H1 (cell line): ENCODE measurements at regions not wholly inside any gene's neighbourhood (a gene's known extent, or its start where the extent isn't known, plus 50 kb on each side); places are given as distances from the start of the nearest gene placed in this dataset.

Experiments
- KDM4A ChIP-seq: IDR thresholded peaks from one replicate; pipeline ENCODE4 v1.7.1; 2012; ENCODE audit warnings: low read depth, mild to moderate bottlenecking, moderate library complexity, low read length, inconsistent platforms; ENCODE audit not compliant: severe bottlenecking
- POU5F1 ChIP-seq: IDR thresholded peaks from 2 replicates; pipeline ENCODE4 v1.6.1; 2011; ENCODE audit warnings: low read depth, mild to moderate bottlenecking, low read length, moderate library complexity
- TF ChIP-seq, protein P1 (sequence below), 3 experiments: IDR thresholded peaks; 1 replicate in 2 of 3; 2 replicates in 1 of 3; pipeline versions ENCODE4 v1.5.1 to v1.6.1; 2011; ENCODE audit warnings: low read length in 3 of 3, mild to moderate bottlenecking in 3 of 3, inconsistent platforms in 2 of 3, low read depth in 1 of 3, moderate library complexity in 1 of 3; ENCODE audit not compliant: insufficient read depth in 1 of 3; ENCODE audit errors: control extremely low read depth in 1 of 3

- TF ChIP-seq, protein P1, sequence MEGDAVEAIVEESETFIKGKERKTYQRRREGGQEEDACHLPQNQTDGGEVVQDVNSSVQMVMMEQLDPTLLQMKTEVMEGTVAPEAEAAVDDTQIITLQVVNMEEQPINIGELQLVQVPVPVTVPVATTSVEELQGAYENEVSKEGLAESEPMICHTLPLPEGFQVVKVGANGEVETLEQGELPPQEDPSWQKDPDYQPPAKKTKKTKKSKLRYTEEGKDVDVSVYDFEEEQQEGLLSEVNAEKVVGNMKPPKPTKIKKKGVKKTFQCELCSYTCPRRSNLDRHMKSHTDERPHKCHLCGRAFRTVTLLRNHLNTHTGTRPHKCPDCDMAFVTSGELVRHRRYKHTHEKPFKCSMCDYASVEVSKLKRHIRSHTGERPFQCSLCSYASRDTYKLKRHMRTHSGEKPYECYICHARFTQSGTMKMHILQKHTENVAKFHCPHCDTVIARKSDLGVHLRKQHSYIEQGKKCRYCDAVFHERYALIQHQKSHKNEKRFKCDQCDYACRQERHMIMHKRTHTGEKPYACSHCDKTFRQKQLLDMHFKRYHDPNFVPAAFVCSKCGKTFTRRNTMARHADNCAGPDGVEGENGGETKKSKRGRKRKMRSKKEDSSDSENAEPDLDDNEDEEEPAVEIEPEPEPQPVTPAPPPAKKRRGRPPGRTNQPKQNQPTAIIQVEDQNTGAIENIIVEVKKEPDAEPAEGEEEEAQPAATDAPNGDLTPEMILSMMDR (IDR thresholded peaks at IDR 0.05; ENCODE audit: control extremely low read depth in 1 of 3, insufficient read depth in 1 of 3, low read depth in 1 of 3, low read length in 3 of 3): peak; percentile 80 to 91 (median 81)
- TF ChIP-seq POU5F1 (no peak), KDM4A (no peak)
Observed at GRCh38 chr4:138919094-138919936, 96.3 kb upstream of the NOCT start (continued).
